ENCODE measurements at regions not wholly inside any gene's neighbourhood (a gene's known extent, or its start where the extent isn't known, plus 50 kb on each side); places are given as distances from the start of the nearest gene placed in this dataset.

GRCh38 chr10:31595992-31596391, 277.0 kb downstream of the ZEB1 start:
- no CpG with 5 or more reads among the region's 3 CpGs for WGBS (ENCODE audit: extremely low coverage, insufficient coverage, low lambda C conversion rate)
- H3K9ac ChIP-seq (ENCODE audit: low read length), result no peak overlapping the region
- H2AK5ac ChIP-seq (ENCODE audit: low read length), result no peak overlapping the region
- H3K23ac ChIP-seq (ENCODE audit: low read length), result no peak overlapping the region
- H3K4ac ChIP-seq (ENCODE audit: low read depth, low read length), result no peak overlapping the region
- H4K8ac ChIP-seq (ENCODE audit: low read depth, low read length), result no peak overlapping the region
- H4K5ac ChIP-seq (ENCODE audit: low read length), result no peak overlapping the region
- H2BK5ac ChIP-seq (ENCODE audit: low read length), result no peak overlapping the region
- H3K4me2 ChIP-seq (ENCODE audit: low read length), result no peak overlapping the region
- H2BK120ac ChIP-seq (ENCODE audit: low read depth, low read length), result no peak overlapping the region
- DNase-seq, result no peak
- H3K36me3 ChIP-seq (ENCODE audit: control insufficient read depth, insufficient read depth, low read length), result no peaks in the 10 kb centered on the region
- H3K79me2 ChIP-seq (ENCODE audit: control insufficient read depth, insufficient read depth, low read length), result no peaks in the 10 kb centered on the region
- peaks cover 4% of the 10 kb centered on the region for H3K4me1 ChIP-seq (ENCODE audit: control insufficient read depth, low read depth, low read length)
- no peak overlapping the region for H3K4me3 ChIP-seq (ENCODE audit: low read length)
- H3K27me3 ChIP-seq (ENCODE audit: insufficient read depth, low read length, poor library complexity), result no peaks in the 10 kb centered on the region
- H3K56ac ChIP-seq (ENCODE audit: low read length), result no peak overlapping the region
- H3K79me1 ChIP-seq (ENCODE audit: low read length), result no peaks in the 10 kb centered on the region
- no peak overlapping the region for H3K18ac ChIP-seq (ENCODE audit: low read length)
- no peak overlapping the region for H3K27ac ChIP-seq (ENCODE audit: low read depth, low read length)
- H2BK15ac ChIP-seq (replicated peaks; ENCODE audit: low read depth), result no peak overlapping the region

- no CpG with 5 or more reads among the region's 1 CpG for WGBS (ENCODE audit: extremely low coverage, insufficient coverage, low lambda C conversion rate)
- no peaks in the 10 kb centered on the region for H3K79me2 ChIP-seq (ENCODE audit: control insufficient read depth, insufficient read depth, low read length)
Measured at GRCh38 chr10:31594347-31594873, 275.4 kb downstream of the ZEB1 start.

GRCh38 chr10:31593124-31593523, 274.1 kb downstream of the ZEB1 start:
- Histone ChIP-seq H2BK5ac (ENCODE audit: low read length) (no peak overlapping the region), H3K4ac (ENCODE audit: low read depth, low read length) (no peak overlapping the region), H2BK15ac (replicated peaks; ENCODE audit: low read depth) (no peak overlapping the region), H3K18ac (ENCODE audit: low read length) (no peak overlapping the region), H4K8ac (ENCODE audit: low read depth, low read length) (no peak overlapping the region), H3K79me1 (ENCODE audit: low read length) (no peaks in the 10 kb centered on the region), H3K27me3 (ENCODE audit: insufficient read depth, low read length, poor library complexity) (no peaks in the 10 kb centered on the region), H3K4me1 (ENCODE audit: control insufficient read depth, low read depth, low read length) (peaks cover 4% of the 10 kb centered on the region), H3K9ac (ENCODE audit: low read length) (no peak overlapping the region), H2BK120ac (ENCODE audit: low read depth, low read length) (no peak overlapping the region), H3K56ac (ENCODE audit: low read length) (no peak overlapping the region), H3K27ac (ENCODE audit: low read depth, low read length) (no peak overlapping the region), H4K5ac (ENCODE audit: low read length) (no peak overlapping the region), H3K23ac (ENCODE audit: low read length) (no peak overlapping the region), H2AK5ac (ENCODE audit: low read length) (no peak overlapping the region), H3K4me2 (ENCODE audit: low read length) (no peak overlapping the region), H3K79me2 (ENCODE audit: control insufficient read depth, insufficient read depth, low read length) (no peaks in the 10 kb centered on the region), H3K4me3 (ENCODE audit: low read length) (no peak overlapping the region), H3K36me3 (ENCODE audit: control insufficient read depth, insufficient read depth, low read length) (no peaks in the 10 kb centered on the region)
- no CpG with 5 or more reads among the region's 2 CpGs for WGBS (ENCODE audit: extremely low coverage, insufficient coverage, low lambda C conversion rate)
- no peak for DNase-seq

More at GRCh38 chr10:31594347-31594873, 275.4 kb downstream of the ZEB1 start:
- Histone ChIP-seq H3K27me3 (ENCODE audit: insufficient read depth, low read length, poor library complexity) (no peaks in the 10 kb centered on the region), H3K36me3 (ENCODE audit: control insufficient read depth, insufficient read depth, low read length) (no peaks in the 10 kb centered on the region), H3K18ac (ENCODE audit: low read length) (no peak overlapping the region), H3K4me2 (ENCODE audit: low read length) (no peak overlapping the region), H3K4me1 (ENCODE audit: control insufficient read depth, low read depth, low read length) (peaks cover 4% of the 10 kb centered on the region), H3K9ac (ENCODE audit: low read length) (no peak overlapping the region), H2BK120ac (ENCODE audit: low read depth, low read length) (no peak overlapping the region), H4K5ac (ENCODE audit: low read length) (no peak overlapping the region), H3K4me3 (ENCODE audit: low read length) (no peak overlapping the region), H2BK15ac (replicated peaks; ENCODE audit: low read depth) (no peak overlapping the region), H4K8ac (ENCODE audit: low read depth, low read length) (no peak overlapping the region), H2BK5ac (ENCODE audit: low read length) (no peak overlapping the region), H3K23ac (ENCODE audit: low read length) (no peak overlapping the region), H3K27ac (ENCODE audit: low read depth, low read length) (no peak overlapping the region), H3K4ac (ENCODE audit: low read depth, low read length) (no peak overlapping the region), H3K56ac (ENCODE audit: low read length) (no peak overlapping the region), H3K79me1 (ENCODE audit: low read length) (no peaks in the 10 kb centered on the region), H2AK5ac (ENCODE audit: low read length) (no peak overlapping the region)
- DNase-seq, result no peak

GRCh38 chr10:31591569-31591968, 272.6 kb downstream of the ZEB1 start:
- H3K4me3 ChIP-seq (ENCODE audit: low read length), result no peak overlapping the region
- H3K23ac ChIP-seq (ENCODE audit: low read length), result no peak overlapping the region
- no peak overlapping the region for H3K4me2 ChIP-seq (ENCODE audit: low read length)
- no peaks in the 10 kb centered on the region for H3K27me3 ChIP-seq (ENCODE audit: insufficient read depth, low read length, poor library complexity)
- H2BK5ac ChIP-seq (ENCODE audit: low read length), result no peak overlapping the region
- H3K27ac ChIP-seq (ENCODE audit: low read depth, low read length), result no peak overlapping the region
- no peak overlapping the region for H3K56ac ChIP-seq (ENCODE audit: low read length)
- H3K79me2 ChIP-seq (ENCODE audit: control insufficient read depth, insufficient read depth, low read length), result no peaks in the 10 kb centered on the region
- H2AK5ac ChIP-seq (ENCODE audit: low read length), result no peak overlapping the region
- H3K36me3 ChIP-seq (ENCODE audit: control insufficient read depth, insufficient read depth, low read length), result no peaks in the 10 kb centered on the region
- H3K79me1 ChIP-seq (ENCODE audit: low read length), result no peaks in the 10 kb centered on the region
- no peak overlapping the region for H4K5ac ChIP-seq (ENCODE audit: low read length)
- peaks cover 2% of the 10 kb centered on the region for H3K4me1 ChIP-seq (ENCODE audit: control insufficient read depth, low read depth, low read length)
- H3K4ac ChIP-seq (ENCODE audit: low read depth, low read length), result no peak overlapping the region
- no peak overlapping the region for H4K8ac ChIP-seq (ENCODE audit: low read depth, low read length)
- no peak overlapping the region for H3K18ac ChIP-seq (ENCODE audit: low read length)
- no peak overlapping the region for H2BK120ac ChIP-seq (ENCODE audit: low read depth, low read length)
- H2BK15ac ChIP-seq (replicated peaks; ENCODE audit: low read depth), result no peak overlapping the region
- no peak overlapping the region for H3K9ac ChIP-seq (ENCODE audit: low read length)
- no peak for DNase-seq

- Histone ChIP-seq H3K27me3 (ENCODE audit: insufficient read depth, low read length, poor library complexity) (no peaks in the 10 kb centered on the region), H3K4ac (ENCODE audit: low read depth, low read length) (no peak overlapping the region), H2AK5ac (ENCODE audit: low read length) (no peak overlapping the region), H4K5ac (ENCODE audit: low read length) (no peak overlapping the region), H2BK120ac (ENCODE audit: low read depth, low read length) (no peak overlapping the region), H4K8ac (ENCODE audit: low read depth, low read length) (no peak overlapping the region), H3K79me2 (ENCODE audit: control insufficient read depth, insufficient read depth, low read length) (no peaks in the 10 kb centered on the region), H3K9ac (ENCODE audit: low read length) (no peak overlapping the region), H3K4me2 (ENCODE audit: low read length) (no peak overlapping the region), H3K36me3 (ENCODE audit: control insufficient read depth, insufficient read depth, low read length) (no peaks in the 10 kb centered on the region), H3K4me1 (ENCODE audit: control insufficient read depth, low read depth, low read length) (peaks cover 2% of the 10 kb centered on the region), H3K18ac (ENCODE audit: low read length) (no peak overlapping the region), H3K56ac (ENCODE audit: low read length) (no peak overlapping the region), H3K27ac (ENCODE audit: low read depth, low read length) (no peak overlapping the region), H3K79me1 (ENCODE audit: low read length) (no peaks in the 10 kb centered on the region), H2BK5ac (ENCODE audit: low read length) (no peak overlapping the region), H2BK15ac (replicated peaks; ENCODE audit: low read depth) (no peak overlapping the region), H3K4me3 (ENCODE audit: low read length) (no peak overlapping the region), H3K23ac (ENCODE audit: low read length) (no peak overlapping the region)
- DNase-seq, result no peak
- no CpG with 5 or more reads among the region's 6 CpGs for WGBS (ENCODE audit: extremely low coverage, insufficient coverage, low lambda C conversion rate)
Measured at GRCh38 chr10:31590023-31590800, 271.2 kb downstream of the ZEB1 start.

GRCh38 chr10:31587691-31588090, 268.7 kb downstream of the ZEB1 start:
- Histone ChIP-seq H3K36me3 (ENCODE audit: control insufficient read depth, insufficient read depth, low read length) (no peaks in the 10 kb centered on the region), H3K18ac (ENCODE audit: low read length) (no peak overlapping the region), H3K4me1 (ENCODE audit: control insufficient read depth, low read depth, low read length) (peaks cover 14% of the 10 kb centered on the region), H3K56ac (ENCODE audit: low read length) (no peak overlapping the region), H3K4me2 (ENCODE audit: low read length) (no peak overlapping the region), H3K27ac (ENCODE audit: low read depth, low read length) (no peak overlapping the region), H3K23ac (ENCODE audit: low read length) (no peak overlapping the region), H3K4me3 (ENCODE audit: low read length) (no peak overlapping the region), H3K79me2 (ENCODE audit: control insufficient read depth, insufficient read depth, low read length) (no peaks in the 10 kb centered on the region), H3K4ac (ENCODE audit: low read depth, low read length) (no peak overlapping the region), H3K9ac (ENCODE audit: low read length) (no peak overlapping the region), H2BK5ac (ENCODE audit: low read length) (no peak overlapping the region), H2BK120ac (ENCODE audit: low read depth, low read length) (no peak overlapping the region), H4K8ac (ENCODE audit: low read depth, low read length) (no peak overlapping the region), H3K79me1 (ENCODE audit: low read length) (no peaks in the 10 kb centered on the region), H4K5ac (ENCODE audit: low read length) (no peak overlapping the region), H2BK15ac (replicated peaks; ENCODE audit: low read depth) (no peak overlapping the region), H3K27me3 (ENCODE audit: insufficient read depth, low read length, poor library complexity) (no peaks in the 10 kb centered on the region), H2AK5ac (ENCODE audit: low read length) (no peak overlapping the region)
- no peak for DNase-seq
- WGBS (ENCODE audit: extremely low coverage, insufficient coverage, low lambda C conversion rate), result no CpG with 5 or more reads among the region's 9 CpGs
